Lower leg skin (tissue), 4 donors: ENCODE measurements at regions not wholly inside any gene's neighbourhood (a gene's known extent, or its start where the extent isn't known, plus 50 kb on each side); places are given as distances from the start of the nearest gene placed in this dataset.

Source experiments
- DNase-seq, 2 donors: peaks; one replicate each; pipeline ENCODE4 v3.0.0-alpha.2; 2019; ENCODE audit warnings: low spot score in 2 of 2
- H3K4me3 ChIP-seq: fragments of 200-600 bp; sonication (generic); 2 replicates; pipeline ENCODE4 v1.5.1; 2017; ENCODE audit warnings: mild to moderate bottlenecking, low read depth; ENCODE audit not compliant: poor library complexity, severe bottlenecking
- CTCF ChIP-seq, 3 donors: fragments of 450-650 bp; IDR thresholded peaks; one replicate each; pipeline ENCODE4 v1.5.1; 2016; ENCODE audit warnings: antibody characterized with exemption in 3 of 3, mild to moderate bottlenecking in 3 of 3, moderate library complexity in 2 of 3
- POLR2A ChIP-seq, 2 donors: fragments of 450-650 bp; IDR thresholded peaks; one replicate each; pipeline ENCODE4 v1.6.1; 2016 to 2017; ENCODE audit warnings: antibody characterized with exemption in 2 of 2, mild to moderate bottlenecking in 1 of 2, moderate library complexity in 1 of 2
- WGBS, 2 donors: methylation state at CpG; one replicate each; pipeline ENCODE4 v1.1.5; 2018; 5-methylcytosine and 5-hydroxymethylcytosine counted together
- intact Hi-C: fragments of 100-400 bp; cut with DNase I; formaldehyde crosslinking; loops from one replicate; pipeline ENCODE4 v1.15.0; 2023; ENCODE audit warnings: low total_unique reads

- 70 to 78% methylated on average over 4 of the region's 4 CpGs for WGBS, 2 donors
- no peak overlapping the region for H3K4me3 ChIP-seq
- intact Hi-C loops, result no loop called here
- DNase-seq, result no peak
- no peak for TF ChIP-seq CTCF (IDR thresholded peaks at IDR 0.05)
These were observed 214.0 kb upstream of the ADRA1B start for GRCh38 chr5:159702301-159702700.

DNA sequence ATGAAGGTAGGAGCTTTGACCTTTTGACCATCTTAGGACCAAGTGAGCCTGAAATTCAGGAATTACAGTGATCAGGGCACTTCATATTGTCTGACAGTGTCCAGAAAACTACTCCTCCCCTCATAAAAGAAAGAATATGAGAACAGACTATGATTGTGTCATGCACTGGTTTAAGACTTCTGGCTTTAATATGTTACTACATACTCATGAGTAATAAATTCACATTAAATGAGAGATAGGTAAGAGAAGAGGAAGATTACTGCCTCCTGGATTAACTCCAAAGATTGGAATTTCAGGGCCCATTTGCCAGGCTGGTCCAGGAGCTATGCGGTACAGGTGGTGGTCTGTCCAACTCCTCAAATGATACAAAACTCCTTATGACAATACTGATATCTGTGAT, 213.5 kb upstream of the ADRA1B start:
- DNase-seq, result no peak
- 97 to 100% methylated on average over 1 of the region's 1 CpG for WGBS, 2 donors
- TF ChIP-seq POLR2A (IDR thresholded peaks at IDR 0.05) (no peak), CTCF (IDR thresholded peaks at IDR 0.05) (no peak)
- no peak overlapping the region for H3K4me3 ChIP-seq
- intact Hi-C loops, result no loop called here

GRCh38 chr5:159704160-159704559, 212.1 kb upstream of the ADRA1B start:
- DNase-seq, result no peak
- intact Hi-C loops, result no loop called here
- no peak overlapping the region for H3K4me3 ChIP-seq
- 50 to 54% methylated on average over 3 of the region's 3 CpGs for WGBS, 2 donors
- TF ChIP-seq POLR2A (IDR thresholded peaks at IDR 0.05) (no peak), CTCF (IDR thresholded peaks at IDR 0.05) (no peak)

DNA sequence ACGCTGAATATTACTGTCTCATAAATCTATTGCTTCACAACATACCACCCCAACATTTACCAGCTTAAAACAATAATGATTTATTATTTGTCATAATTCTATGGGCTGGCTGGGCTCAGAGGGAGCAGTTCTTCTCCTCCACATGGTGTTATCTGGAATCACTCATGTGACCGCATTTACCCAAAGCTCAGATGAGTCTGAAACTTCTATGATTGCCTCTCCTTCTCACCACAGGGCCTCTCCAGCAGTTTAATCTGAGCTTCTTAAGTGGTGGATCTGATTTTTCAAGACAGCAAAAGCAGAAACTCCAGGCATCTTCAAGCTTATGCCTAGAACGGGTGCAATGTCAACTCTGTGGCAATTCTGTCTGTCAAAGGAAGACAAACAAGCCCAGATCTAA, 210.3 kb upstream of the ADRA1B start:
- intact Hi-C loops, result no loop called here
- DNase-seq, result no peak
- 93 to 95% methylated on average over 3 of the region's 3 CpGs for WGBS, 2 donors
- no peak overlapping the region for H3K4me3 ChIP-seq
- no peak for TF ChIP-seq CTCF (IDR thresholded peaks at IDR 0.05)
- no peak for TF ChIP-seq POLR2A (IDR thresholded peaks at IDR 0.05)

GRCh38 chr5:159708090-159708489, 208.2 kb upstream of the ADRA1B start:
- intact Hi-C loops, result no loop called here
- TF ChIP-seq POLR2A (IDR thresholded peaks at IDR 0.05) (no peak), CTCF (IDR thresholded peaks at IDR 0.05) (no peak)
- no peak overlapping the region for H3K4me3 ChIP-seq
- no peak for DNase-seq
- 92 to 94% methylated on average over 3 of the region's 3 CpGs for WGBS, 2 donors

GRCh38 chr5:159712672-159713071, 203.6 kb upstream of the ADRA1B start:
- intact Hi-C loops, result no loop called here
- TF ChIP-seq CTCF (IDR thresholded peaks at IDR 0.05) (no peak), POLR2A (IDR thresholded peaks at IDR 0.05) (no peak)
- 61 to 64% methylated on average over 5 of the region's 5 CpGs for WGBS, 2 donors
- H3K4me3 ChIP-seq, result no peak overlapping the region
- DNase-seq, result no peak
